ENCODE measurements at regions not wholly inside any gene's neighbourhood (a gene's known extent, or its start where the extent isn't known, plus 50 kb on each side); places are given as distances from the start of the nearest gene placed in this dataset.

DNA sequence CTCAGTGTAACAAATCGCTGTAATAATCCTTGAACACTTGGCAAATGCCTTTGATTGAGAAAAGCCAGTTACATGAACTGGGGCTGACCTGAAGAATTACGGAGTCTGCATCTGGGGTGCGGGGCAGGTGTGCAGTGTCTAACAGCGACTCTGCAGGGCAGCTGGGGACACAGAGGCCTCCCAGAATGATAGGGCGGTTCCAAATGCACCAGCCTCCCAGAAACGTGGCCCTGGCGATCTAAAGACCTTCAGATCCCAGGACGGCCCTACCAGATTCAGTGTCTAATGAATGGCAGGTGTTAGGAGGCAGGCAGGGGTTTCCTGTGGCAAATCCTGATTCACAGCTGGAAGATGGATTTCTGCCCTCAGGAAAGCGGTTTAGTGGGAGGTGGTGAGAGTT, 100.5 kb upstream of the RGMA start:
- no peak overlapping the region for H3K4me3 ChIP-seq (ENCODE audit: low read depth, low read length)
- TF ChIP-seq, protein P1, sequence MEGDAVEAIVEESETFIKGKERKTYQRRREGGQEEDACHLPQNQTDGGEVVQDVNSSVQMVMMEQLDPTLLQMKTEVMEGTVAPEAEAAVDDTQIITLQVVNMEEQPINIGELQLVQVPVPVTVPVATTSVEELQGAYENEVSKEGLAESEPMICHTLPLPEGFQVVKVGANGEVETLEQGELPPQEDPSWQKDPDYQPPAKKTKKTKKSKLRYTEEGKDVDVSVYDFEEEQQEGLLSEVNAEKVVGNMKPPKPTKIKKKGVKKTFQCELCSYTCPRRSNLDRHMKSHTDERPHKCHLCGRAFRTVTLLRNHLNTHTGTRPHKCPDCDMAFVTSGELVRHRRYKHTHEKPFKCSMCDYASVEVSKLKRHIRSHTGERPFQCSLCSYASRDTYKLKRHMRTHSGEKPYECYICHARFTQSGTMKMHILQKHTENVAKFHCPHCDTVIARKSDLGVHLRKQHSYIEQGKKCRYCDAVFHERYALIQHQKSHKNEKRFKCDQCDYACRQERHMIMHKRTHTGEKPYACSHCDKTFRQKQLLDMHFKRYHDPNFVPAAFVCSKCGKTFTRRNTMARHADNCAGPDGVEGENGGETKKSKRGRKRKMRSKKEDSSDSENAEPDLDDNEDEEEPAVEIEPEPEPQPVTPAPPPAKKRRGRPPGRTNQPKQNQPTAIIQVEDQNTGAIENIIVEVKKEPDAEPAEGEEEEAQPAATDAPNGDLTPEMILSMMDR (IDR thresholded peaks at IDR 0.05; ENCODE audit: insufficient read depth, low read length): no peak
- no peak for DNase-seq (ENCODE audit: low read depth)

DNA sequence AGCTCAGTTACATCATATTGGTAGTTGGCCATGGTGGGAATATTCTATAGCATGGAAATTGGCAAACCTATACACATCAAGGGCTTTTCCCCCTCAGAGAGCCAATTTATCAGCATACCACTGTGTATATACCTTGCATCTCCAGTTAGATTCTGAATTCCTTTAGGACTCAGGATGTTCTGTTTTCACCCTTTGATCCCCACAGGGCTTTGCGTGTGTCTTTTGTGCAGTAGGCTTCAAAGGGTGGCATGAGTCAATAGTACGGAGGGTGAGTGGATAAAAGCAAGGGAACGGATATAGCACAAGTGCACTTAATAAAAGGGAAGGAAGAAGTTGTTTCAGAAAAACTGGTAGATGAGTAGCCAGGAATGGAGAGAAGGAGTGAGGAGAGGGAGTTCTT, 99.2 kb upstream of the RGMA start:
- TF ChIP-seq, protein P1 (IDR thresholded peaks at IDR 0.05; ENCODE audit: insufficient read depth, low read length): no peak
- H3K4me3 ChIP-seq (ENCODE audit: low read depth, low read length): no peak overlapping the region
- DNase-seq (ENCODE audit: low read depth): no peak

DNA sequence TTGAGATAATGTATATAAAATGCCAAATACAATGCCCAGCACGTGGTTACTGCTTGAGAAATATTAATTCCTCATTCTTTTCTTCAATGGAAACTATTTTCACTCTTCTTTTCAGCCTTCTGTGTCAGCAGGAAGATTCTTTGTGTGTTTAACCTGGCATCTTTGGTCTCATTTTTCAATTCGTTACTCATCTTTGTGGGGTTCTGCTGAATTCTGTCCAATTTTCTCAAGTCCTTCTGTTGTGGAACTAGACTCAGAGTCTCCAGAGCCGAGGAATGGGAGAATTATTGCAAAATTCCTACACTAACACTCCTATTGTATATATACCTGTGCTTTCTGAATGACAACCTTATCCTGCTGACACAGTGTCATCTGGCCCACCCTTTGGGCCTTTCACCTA, 96.8 kb upstream of the RGMA start:
- H3K4me3 ChIP-seq (ENCODE audit: low read depth, low read length): no peak overlapping the region
- DNase-seq (ENCODE audit: low read depth): no peak
- TF ChIP-seq, protein P1 (IDR thresholded peaks at IDR 0.05; ENCODE audit: insufficient read depth, low read length): no peak

DNA sequence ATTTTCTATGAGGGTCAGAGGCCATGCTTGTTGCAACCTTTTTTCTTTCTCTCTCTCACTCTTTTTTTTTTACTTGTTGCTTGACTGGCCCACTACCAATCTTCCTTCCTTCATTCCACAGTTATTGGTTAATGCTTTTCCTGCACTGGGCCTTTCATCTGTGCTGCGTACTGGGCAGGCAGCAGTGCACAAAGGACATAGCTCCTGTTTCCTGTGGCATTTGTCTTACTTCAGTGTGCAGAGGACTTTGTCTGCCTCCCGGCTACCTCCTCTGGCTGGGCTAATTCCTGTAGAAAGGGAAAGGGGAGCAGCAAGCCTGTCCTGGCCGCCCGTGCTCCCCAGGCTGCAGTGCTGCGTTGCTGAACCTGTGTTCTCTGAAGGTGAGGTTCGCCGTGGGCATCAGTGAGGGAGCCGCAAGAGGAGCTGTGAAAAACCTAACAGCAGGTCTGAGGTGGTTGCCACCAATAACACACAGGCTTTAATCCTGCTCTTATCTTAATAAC, 93.7 kb upstream of the RGMA start:
- TF ChIP-seq, protein P1 (IDR thresholded peaks at IDR 0.05; ENCODE audit: insufficient read depth, low read length): no peak
- no peak for DNase-seq (ENCODE audit: low read depth)
- H3K4me3 ChIP-seq (ENCODE audit: low read depth, low read length): no peak overlapping the region

DNA sequence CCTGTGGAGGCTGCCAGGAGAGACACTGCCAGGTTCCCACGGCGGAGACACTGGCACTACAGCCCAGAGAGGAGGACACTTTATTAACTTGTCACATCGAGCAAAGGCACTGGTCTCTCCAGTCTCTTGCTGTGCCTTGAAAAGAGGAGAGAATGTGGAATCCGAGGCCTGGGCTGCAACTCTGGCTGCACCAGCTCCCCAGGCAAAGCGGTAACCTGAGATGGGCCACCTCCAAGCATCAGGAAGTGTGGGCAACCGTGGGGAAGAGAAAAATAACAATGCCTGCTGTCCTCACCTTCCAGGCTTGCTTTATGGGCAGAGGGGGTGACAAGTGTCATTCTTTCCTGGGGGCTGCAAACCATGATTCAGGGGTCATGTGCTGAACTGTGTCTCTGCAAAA, 91.6 kb upstream of the RGMA start:
- DNase-seq (ENCODE audit: low read depth): no peak
- H3K4me3 ChIP-seq (ENCODE audit: low read depth, low read length): no peak overlapping the region
- TF ChIP-seq, protein P1 (IDR thresholded peaks at IDR 0.05; ENCODE audit: insufficient read depth, low read length): no peak

DNA sequence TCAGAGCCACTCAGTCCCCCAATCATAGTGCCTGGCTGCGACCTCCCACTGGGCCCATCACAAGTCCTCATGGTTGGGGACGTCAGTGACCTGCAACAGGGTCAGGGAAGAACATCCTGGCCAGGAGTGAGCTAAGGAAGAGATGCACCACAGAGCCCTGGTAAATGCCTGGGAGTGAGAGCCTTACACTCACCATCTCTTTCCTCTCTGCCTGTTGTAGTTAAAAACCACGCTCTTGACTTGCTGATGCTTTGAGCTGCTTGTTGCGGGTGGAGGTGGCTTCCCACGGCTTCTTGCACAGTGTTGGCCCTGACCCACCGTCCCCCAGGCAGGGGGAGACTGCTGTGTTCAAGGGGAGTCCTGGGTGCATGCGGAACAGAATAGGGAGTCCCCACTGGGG, 91.1 kb upstream of the RGMA start:
- no peak overlapping the region for H3K4me3 ChIP-seq (ENCODE audit: low read depth, low read length)
- DNase-seq (ENCODE audit: low read depth): no peak
- TF ChIP-seq, protein P1 (IDR thresholded peaks at IDR 0.05; ENCODE audit: insufficient read depth, low read length): no peak

DNA sequence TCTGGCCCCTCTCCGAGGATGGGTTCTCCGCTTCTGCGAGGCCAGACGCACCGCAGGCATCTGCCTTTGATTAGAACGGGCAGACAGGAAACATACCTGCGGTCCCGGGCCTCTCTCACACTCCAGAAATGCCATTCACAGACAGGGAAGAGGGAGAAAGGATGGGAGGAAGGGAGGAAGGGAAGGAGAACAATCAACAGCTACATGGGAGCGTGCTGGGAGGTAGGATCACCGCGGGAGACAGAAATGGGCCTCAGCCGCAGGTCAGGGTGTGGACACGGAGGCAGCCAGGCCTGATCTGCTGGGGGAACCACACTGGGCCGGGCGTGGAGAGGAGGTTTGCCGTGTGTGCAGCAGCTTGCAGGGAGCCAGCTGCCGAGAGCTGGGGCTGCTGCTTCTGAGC, 90.7 kb upstream of the RGMA start:
- TF ChIP-seq, protein P1 (IDR thresholded peaks at IDR 0.05; ENCODE audit: insufficient read depth, low read length): no peak
- DNase-seq (ENCODE audit: low read depth): no peak
- H3K4me3 ChIP-seq (ENCODE audit: low read depth, low read length): no peak overlapping the region
